ENCODE measurements at regions not wholly inside any gene's neighbourhood (a gene's known extent, or its start where the extent isn't known, plus 50 kb on each side); places are given as distances from the start of the nearest gene placed in this dataset.

DNA sequence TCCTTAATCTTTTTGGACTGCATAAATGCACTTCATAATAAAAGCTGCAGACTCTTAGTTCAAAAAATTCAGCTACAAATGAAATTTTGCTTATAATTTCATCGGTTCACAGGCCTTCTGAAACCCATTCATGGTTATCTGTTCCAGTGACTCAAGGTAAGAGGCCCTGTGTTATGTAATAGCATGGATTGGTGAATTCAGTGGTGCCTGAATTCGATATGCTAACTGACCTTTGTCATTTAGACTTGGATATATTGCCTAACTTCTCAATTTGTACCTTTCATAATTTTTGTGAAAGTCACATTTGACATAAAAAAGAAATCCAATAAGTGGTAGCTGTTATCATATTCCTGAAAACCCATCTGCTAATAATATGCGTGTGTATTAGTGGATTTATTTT, 349.9 kb upstream of the KIRREL3 start:
- H3K27ac ChIP-seq, result no peak overlapping the region
- no peak for DNase-seq (ENCODE audit: low read depth, low spot score)

DNA sequence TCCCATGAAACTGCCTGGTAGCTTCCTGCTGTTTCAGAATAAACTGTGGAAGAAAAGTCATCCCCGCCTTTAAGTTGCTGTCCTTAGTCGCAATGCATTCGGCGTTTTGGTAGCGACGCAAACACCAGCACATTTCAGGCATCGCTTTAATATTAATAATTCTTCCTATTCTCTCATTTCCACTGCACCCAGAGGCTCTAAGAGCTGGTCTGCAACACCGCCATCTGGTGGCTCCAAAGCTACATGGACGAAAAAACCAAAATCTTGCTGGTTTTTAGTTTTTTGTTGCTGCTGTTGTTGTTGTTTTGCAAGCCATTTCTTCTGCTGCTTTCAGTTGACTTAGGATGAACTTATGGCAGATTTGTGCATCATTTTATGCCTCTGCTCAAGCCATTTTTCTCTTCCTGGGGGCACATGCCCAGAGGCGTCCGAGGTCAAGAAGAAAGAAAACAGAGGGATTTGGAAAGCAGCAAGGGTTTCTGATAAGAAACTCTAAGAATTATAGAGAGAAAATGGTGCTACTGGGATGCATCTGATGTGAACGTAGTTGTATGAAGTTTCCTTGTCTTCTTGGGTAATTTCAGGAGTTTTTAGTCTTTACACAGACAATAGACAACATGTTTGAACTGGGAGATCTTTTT, 345.4 kb upstream of the KIRREL3 start:
- no peak overlapping the region for H3K27ac ChIP-seq
- no peak for DNase-seq (ENCODE audit: low read depth, low spot score)

DNA sequence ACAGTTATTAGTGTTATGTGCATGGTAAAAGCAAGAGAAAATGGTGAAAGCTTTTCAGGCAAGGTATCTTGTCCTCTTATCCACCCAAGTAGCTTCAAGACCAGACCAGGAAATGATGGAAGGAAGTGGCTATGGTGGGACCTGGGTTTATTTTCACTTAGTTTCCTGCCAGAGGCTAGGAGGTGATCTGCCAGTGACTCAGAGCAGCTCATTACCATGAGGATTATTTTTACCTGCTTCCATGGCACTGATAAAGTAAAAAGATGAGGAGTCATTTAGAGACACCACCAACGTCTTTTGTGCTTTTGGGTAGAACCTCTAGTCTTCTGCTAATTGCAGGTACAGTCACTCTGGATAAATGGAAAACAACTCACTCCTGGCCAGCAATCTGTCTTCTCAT, 339.9 kb upstream of the KIRREL3 start:
- no peak for DNase-seq (ENCODE audit: low read depth, low spot score)
- no peak overlapping the region for H3K27ac ChIP-seq

DNA sequence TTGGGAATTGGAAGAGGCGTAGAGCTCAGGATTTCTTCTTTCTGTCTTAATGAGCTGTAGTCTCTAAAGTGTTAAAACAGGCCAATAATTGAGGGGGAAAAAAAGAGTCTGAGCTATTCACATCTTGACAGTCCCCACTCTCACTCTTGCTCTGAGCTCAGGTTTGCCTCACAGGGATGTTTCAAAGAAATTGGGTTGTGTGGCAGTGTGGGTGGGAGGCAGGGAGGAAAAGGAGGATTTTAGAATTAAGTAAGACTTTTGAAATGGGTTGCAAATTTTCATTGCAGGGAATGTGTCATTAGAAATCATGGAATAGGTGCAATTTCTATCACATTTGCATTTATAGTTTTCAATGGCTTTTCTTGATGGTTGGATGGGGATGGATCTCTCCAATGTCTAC, 338.8 kb upstream of the KIRREL3 start:
- DNase-seq (ENCODE audit: low read depth, low spot score), result no peak
- H3K27ac ChIP-seq, result no peak overlapping the region

DNA sequence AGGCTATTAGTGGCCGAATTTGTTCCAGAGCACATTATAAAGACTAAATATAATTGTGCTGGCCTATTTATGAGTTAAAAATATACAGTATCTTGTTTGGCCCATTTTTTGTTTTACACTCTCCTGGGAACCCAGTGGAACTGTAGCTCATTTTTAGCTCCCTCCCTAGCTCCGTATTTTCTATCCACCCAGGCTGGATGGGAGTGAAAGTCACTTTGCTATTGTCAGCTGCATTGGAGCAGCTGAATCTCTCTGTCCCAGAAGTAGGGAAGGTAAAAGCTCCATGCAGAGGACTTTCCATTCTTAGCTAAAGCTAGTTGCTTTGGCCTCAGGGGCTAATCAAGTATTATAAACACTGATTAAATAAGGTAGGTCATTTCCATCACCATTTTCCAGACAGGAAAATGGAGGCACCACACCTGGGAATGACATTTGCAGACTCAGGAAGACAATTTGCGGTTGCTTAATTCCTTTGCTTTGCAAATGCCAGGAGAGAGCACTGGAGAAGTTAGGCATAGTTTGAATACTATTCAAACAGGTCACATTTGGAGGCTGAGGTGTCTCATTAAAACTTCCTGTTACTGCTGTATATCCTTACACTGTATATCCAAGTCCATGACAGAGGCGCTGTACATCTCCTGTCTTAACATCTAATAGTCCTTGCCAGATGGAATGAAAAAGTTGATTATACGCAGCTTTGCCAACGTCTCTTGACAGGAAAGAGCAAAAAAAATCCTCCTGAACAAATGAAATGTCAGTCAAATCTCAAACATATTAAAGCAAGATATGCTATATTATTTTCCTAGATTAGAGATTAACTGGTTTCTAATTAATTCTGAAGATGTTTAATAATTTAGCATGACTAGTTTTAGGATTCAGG, 338.1 kb upstream of the KIRREL3 start:
- no peak for DNase-seq (ENCODE audit: low read depth, low spot score)

DNA sequence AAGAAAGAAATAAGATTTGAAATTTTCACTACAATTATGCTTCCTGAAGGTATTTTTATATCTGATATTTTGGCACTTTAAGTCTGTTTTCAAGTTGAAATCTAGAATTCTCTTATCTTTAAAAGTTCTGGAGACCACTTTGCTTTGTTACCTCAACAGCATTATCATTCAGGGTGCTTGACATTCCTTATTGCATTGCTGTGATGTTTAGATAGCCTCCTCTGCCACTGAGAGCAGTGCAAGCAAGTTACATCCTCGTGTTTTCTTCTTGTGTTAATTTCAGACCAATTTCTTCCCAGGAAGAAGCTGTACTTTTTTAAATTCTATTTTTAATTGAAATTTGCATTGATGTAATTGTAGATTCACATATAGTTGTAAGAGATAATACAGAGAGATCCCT, 333.9 kb upstream of the KIRREL3 start:
- no peak overlapping the region for H3K27ac ChIP-seq
- no peak for DNase-seq (ENCODE audit: low read depth, low spot score)

More for the DNA sequence above, 338.1 kb upstream of the KIRREL3 start:
- no peak overlapping the region for H3K27ac ChIP-seq

DNA sequence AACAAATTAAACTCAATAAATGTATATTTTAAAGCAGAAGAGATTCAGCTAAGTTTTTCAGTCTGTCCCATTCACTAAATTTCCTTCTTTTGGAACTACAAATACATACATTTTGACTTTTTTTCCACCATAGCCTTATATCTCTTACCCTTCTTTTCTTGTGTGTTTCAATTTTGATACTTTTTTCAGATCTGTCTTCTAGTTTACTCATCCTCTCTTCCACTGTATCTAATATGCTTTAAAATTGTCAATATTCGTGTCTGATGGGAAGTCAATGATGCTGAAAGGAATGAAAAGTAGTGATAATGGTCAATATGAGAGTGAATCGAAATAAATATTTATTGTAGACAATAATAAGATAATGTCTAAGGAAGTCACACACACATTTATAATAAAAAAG, 332.3 kb upstream of the KIRREL3 start:
- H3K27ac ChIP-seq, result no peak overlapping the region
- no peak for DNase-seq (ENCODE audit: low read depth, low spot score)

DNA sequence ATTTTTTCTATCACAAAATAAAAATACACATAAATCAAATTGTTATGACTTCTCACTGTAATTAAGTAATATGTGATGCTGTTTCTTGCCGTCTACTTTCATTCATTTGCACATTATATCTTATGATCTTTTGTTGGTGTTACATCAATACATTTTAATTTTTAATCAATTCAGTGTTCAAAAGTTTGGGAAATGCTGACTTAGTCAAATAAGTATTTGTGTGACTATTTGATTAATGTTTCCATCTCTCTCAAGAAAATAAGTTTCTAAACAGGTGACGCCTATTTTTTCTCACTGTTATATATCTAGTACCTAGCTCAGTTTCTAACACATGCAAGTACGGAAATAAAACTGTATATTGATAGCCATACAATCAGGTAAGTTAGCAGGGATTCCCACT, 329.5 kb upstream of the KIRREL3 start:
- DNase-seq (ENCODE audit: low read depth, low spot score), result no peak
- no peak overlapping the region for H3K27ac ChIP-seq

DNA sequence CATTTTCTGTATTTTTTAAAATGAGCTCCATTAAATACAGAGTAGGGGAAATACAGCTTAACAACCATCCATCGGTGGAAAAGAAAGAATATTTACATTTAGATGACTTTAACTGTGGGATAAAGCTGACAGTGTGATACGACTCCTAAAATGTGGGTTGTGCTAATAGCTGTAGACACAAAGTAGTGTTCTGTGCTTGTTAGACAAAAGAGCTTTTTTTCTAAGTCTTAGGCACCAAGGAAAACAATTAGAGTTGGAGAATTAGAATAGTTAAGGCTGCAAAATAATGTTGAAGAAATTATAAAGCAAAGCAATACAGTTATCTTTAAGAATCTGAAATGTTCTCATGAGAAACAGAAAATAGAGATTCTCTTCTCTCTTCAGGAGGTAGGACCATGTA, 307.7 kb upstream of the KIRREL3 start:
- H3K27ac ChIP-seq, result no peak overlapping the region
- DNase-seq (ENCODE audit: low read depth, low spot score), result no peak

DNA sequence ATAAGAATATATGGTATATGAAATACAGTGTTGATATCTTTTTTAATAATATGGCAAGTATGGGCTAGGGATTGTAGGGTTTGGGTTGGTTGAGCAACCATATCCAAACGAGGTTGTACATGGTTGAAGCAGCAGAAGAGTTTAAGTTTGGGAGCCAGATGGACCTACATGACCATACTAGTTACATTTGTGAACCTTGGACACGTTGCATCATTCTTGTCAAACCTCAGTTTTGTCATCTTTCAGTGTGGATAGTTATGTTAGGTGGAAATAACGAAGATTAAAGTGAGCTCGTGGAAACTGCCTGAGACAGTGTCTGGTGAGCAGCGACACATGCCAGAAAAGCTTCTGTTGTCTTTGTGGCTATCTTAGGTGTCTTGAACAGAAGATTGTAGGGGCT, 307.1 kb upstream of the KIRREL3 start:
- H3K27ac ChIP-seq, result no peak overlapping the region
- no peak for DNase-seq (ENCODE audit: low read depth, low spot score)

DNA sequence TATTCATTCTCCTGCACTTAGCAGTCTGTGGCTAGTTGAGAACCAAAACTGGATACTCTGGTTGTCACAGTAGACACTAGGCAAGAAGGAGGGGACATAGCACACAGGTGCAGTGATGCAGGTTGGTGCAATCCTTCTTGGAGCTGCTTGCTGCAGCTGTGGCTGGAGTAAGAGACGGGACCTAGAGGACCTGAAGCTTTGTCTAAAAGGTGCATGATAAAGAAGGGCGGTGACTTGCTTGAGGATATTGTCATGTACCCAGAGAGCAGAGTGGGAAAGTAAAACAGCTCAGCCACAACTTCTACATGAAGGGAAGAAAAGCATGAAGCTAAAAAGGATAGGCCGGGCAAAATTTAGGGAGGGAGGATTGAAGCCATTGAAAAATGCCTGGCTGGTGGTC, 304.1 kb upstream of the KIRREL3 start:
- no peak for DNase-seq (ENCODE audit: low read depth, low spot score)
- no peak overlapping the region for H3K27ac ChIP-seq

DNA sequence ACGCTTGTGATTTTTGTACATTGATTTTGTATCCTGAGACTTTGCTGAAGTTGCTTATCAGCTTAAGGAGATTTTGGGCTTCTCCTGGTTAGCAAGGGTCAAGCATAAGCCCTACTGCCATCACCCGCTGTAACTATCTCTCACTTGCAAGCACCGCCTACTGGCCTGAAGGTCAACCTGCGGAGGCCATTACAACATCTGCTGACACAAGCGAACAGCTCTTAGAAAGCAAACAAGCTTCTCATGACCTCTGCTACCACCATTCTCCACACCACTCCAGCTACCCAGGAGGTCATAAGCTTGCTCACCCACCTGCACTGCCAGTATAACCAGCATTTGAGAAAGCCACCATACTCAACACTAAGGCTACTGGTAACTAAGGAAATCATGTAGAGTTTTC, 288.4 kb upstream of the KIRREL3 start:
- H3K27ac ChIP-seq, result no peak overlapping the region
- DNase-seq (ENCODE audit: low read depth, low spot score), result no peak

DNA sequence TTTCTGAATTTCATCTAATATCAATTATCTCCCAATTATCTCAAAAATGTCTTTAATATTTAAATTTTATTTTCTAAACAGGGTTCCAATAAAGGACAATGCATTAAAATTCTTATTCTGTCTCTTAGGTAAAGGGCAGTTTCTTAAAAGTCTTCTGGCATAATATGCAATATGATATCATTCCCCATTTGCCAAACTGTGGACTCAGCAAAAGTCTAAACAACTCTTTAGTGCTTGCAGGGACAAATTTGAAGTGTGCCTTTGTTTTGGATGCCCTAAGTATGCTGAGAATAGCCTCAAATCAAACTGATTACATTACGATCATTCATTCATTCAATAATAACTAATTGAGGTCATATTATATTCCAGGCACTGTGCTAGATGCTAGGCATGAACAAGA, 281.0 kb upstream of the KIRREL3 start:
- no peak overlapping the region for H3K27ac ChIP-seq
- no peak for DNase-seq (ENCODE audit: low read depth, low spot score)

DNA sequence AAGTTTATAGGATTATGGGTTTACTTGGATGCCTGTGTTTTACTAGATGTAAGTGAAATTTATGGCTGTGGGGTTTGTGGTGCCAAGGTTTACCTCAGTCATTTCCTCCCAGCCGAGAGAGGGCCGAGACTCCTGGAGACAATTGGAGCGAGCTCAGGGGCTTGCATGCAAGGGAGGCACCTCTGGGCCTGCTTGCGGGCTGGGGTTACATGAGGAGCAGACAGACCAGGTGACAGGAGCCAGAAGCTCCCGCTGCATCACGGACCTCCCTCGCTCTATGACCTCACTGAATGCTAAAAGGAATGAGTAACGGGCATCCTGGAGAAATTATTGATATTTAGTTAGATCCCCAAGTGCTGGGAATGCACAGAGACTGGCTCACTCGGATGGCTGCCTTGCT, 275.2 kb upstream of the KIRREL3 start:
- H3K27ac ChIP-seq, result no peak overlapping the region
- DNase-seq (ENCODE audit: low read depth, low spot score), result no peak

DNA sequence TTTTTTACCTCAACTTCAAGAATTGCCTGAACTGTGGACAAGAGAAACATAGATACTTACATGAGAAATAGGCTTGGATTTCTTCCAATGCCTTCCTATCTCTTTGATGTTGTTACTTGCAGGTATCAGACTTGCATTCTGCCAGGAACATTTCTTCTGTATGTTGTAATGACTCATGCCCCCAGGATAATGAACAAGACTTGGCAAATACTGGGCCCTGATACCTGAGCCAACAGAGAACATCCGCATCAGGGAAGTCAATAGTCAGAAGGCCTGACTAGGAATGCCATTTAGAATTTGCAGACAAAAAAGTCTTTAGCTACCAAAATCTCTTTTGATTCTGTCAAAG, 273.7 kb upstream of the KIRREL3 start:
- H3K27ac ChIP-seq, result peak overlapping the region; percentile 14
- DNase-seq (ENCODE audit: low read depth, low spot score), result peak; percentile 83

DNA sequence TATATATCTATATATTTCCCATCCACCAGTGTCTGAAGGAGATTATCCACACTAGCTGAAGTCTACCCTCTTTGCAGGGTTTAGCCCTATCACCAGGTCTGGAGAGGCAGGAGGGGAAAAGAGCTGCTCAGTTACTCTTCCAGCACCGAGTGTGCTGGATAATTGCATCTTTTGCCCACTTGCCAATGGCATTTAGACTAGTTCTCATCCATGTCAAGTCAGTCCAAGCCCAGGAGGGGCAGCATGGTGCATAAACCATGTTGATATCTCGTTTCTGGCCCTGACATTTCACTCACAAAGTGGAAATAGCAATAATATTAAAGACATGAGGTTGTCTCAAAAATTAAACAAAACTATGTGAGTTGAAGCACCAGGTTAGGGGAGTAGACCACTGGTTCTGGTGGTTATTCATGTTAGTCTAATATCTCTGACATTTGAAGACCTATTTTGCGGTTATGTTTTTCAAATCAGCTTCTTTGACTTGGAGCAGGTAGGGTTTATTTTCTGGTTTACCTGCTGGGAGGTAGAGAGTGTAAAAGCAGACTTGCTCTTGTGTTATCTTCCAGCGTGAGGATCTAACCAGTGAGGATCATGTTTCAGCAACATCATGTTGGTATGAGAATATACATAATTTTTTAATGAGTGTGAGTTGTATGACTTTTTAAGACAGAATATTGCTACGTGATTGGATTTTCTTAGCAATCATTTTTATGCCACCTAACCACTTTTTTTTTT, 273.2 kb upstream of the KIRREL3 start:
- peak overlapping the region; percentile 14 for H3K27ac ChIP-seq
- no peak for DNase-seq (ENCODE audit: low read depth, low spot score)

DNA sequence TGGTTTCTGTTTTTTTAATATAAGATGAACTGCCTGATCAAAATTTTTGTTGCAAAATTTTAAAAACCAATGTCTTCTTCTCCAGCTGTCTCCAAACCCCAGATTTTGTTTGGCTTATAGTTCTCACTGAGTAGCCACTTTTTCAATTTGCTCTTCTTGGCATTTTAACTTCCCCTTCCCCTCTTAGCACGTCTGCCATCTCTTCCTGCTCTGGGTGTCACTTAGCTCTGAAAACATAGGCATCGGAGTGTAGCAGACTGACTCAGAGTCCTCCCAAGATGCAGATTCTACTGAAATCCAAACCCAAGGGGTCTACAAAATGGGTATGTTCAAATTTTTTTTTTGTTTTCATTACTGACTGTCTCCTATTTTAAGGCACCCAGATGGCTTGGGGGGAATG, 270.3 kb upstream of the KIRREL3 start:
- DNase-seq (ENCODE audit: low read depth, low spot score), result no peak
- H3K27ac ChIP-seq, result no peak overlapping the region

DNA sequence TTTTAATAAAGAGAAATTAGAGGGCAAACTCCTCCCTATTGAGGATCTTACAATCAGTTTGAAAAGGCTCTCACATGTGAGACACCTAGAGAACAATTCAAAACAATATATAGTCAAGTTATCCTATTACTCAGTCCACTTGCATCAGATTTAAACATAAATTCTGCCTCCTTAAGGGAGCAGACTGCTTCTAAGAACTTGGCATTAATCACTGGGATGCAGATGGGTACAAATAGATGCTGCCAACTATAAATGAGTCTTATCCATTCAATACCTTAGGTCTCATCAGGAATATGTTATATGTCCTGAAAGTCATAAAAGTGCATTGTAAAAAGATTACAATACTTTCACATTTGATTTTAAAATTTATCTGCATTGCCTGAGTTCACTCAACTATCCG, 269.3 kb upstream of the KIRREL3 start:
- no peak overlapping the region for H3K27ac ChIP-seq
- no peak for DNase-seq (ENCODE audit: low read depth, low spot score)

DNA sequence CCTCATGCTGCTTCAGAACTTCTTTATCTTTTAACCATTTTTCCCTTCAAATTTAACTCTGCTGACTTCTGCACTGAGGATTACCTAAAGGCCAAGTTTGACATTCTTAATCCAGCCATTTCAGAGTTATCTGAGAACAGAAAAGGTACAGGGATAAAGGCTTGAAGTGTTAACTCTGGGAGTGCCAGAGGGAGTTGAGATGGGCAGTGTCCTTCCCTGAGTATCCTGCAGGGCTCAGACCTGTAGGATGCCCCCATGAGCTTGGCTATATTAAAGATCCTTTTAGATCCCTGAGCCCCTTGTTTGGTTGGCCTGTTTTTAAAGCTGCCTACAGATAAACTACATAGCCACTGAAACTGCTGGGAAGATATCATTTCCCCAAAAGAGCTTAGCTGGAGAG, 268.4 kb upstream of the KIRREL3 start:
- no peak overlapping the region for H3K27ac ChIP-seq
- DNase-seq (ENCODE audit: low read depth, low spot score), result no peak

DNA sequence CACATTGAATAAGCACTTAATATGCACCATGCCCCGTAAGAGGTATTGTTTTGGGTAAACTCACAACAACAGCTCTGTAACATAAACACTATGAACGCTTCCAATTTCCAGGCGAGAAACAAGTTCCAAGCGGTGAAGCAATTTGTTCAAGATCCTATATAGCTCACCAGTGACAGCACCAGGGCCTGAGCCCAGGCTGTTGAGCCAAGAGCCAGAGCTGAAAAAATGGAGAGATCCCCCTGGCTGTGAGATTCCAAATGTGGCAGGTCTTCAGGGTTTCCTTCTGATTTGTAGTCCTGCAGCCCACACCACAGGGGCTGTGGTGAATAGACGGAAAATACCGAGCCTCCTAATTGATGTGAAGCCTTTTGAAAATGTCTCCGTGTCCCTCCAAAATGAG, 268.0 kb upstream of the KIRREL3 start:
- H3K27ac ChIP-seq, result no peak overlapping the region
- no peak for DNase-seq (ENCODE audit: low read depth, low spot score)

DNA sequence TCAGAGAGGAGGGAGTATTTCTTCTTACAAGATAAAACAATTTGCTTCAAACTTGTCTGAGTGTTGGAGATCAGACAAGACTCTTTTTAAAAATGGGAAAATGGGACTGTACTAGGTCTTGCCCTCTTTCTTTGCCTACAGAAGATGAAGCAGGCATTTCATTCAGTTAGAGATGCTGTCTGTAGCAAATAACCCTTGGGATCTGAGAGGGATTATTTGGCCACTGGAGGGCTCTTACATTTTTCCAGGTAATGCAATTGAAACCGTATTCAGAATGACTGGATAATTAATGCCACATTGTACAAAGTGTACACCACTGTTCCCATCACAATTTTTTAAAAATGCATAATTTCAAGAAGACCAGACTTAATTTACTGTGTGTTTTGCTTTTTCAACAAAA, 258.5 kb upstream of the KIRREL3 start:
- DNase-seq (ENCODE audit: low read depth, low spot score), result no peak
- no peak overlapping the region for H3K27ac ChIP-seq

Measured in epithelial cell of prostate (primary cell).